GM12878 (cell line): ENCODE measurements at regions not wholly inside any gene's neighbourhood (a gene's known extent, or its start where the extent isn't known, plus 50 kb on each side); places are given as distances from the start of the nearest gene placed in this dataset.

Experiments
- ATAC-seq: fragments of 200-7000 bp; cut with Tn5 transposase; 3 replicates; pipeline ENCODE4 v1.9.1; 2020; ENCODE audit warnings: mild to moderate bottlenecking, moderate library complexity
- BruUV-seq: library from RNA; stranded (reverse); fragments of 400-500 nt; replicated peaks from 2 replicates; lab custom pipeline; 2021; lab: Mats Ljungman, UMichigan
- CTCF ChIA-PET: fragments of 300-600 bp; sonication (Branson Sonifier 250); formaldehyde crosslinking; extraction: SDS; loops from one replicate; lab custom pipeline; 2021; ENCODE audit warnings: inconsistent platforms; lab: Yijun Ruan, JAX
- POLR2A ChIA-PET: fragments of 350-600 bp; formaldehyde crosslinking; extraction: SDS; loops from one replicate; lab custom pipeline; 2021; ENCODE audit warnings: inconsistent platforms; lab: Charles Lee
- RAD21 ChIA-PET: fragments of 300-600 bp; sonication (Branson Sonifier 250); formaldehyde crosslinking; loops from one replicate; lab custom pipeline; 2023; ENCODE audit warnings: antibody characterized with exemption; ENCODE audit not compliant: unreplicated experiment; lab: Charles Lee
- SMC1A ChIA-PET: fragments of 300-600 bp; sonication (Branson Sonifier 250); formaldehyde crosslinking; loops from one replicate; lab custom pipeline; 2023; ENCODE audit not compliant: unreplicated experiment, uncharacterized antibody; lab: Charles Lee
- DNase-seq: peaks from one replicate; pipeline ENCODE4 v3.0.0-alpha.2; 2011; ENCODE audit warnings: low read depth, low spot score
- FAIRE-seq: peaks from 3 replicates; lab custom pipeline; 2011; peaks lifted over from hg19 to GRCh38; lab: Jason Lieb, UNC
- H2AFZ ChIP-seq: 2 replicates; pipeline ENCODE4 v1.6.0; 2011; ENCODE audit warnings: low read depth, low read length, control low read depth; ENCODE audit not compliant: control insufficient read depth
- H3K27ac ChIP-seq: 2 replicates; pipeline ENCODE4 v1.5.1; 2011; ENCODE audit warnings: control low read depth; ENCODE audit not compliant: control insufficient read depth, insufficient read depth
- H3K27me3 ChIP-seq, 2 experiments: replicated peaks in 1 of 2; 2 replicates each; pipeline versions ENCODE4 v1.6.0 to v1.6.1; 2011; ENCODE audit warnings: low read length in 1 of 2; ENCODE audit not compliant: control insufficient read depth in 2 of 2, insufficient read depth in 2 of 2
- H3K36me3 ChIP-seq, 2 experiments: 2 replicates each; pipeline ENCODE4 v1.5.1; 2011; ENCODE audit warnings: low read length in 1 of 2; ENCODE audit not compliant: control insufficient read depth in 2 of 2, insufficient read depth in 2 of 2
- H3K4me1 ChIP-seq: 2 replicates; pipeline ENCODE4 v1.6.1; 2011; ENCODE audit warnings: mild to moderate bottlenecking, low read length, moderate library complexity, mixed read lengths; ENCODE audit not compliant: control insufficient read depth, insufficient read depth
- H3K4me2 ChIP-seq: 2 replicates; pipeline ENCODE4 v1.6.0; 2011; ENCODE audit warnings: control low read depth; ENCODE audit not compliant: control insufficient read depth, insufficient read depth
- H3K4me3 ChIP-seq: fragments of 200-600 bp; sonication (generic); 2 replicates; pipeline ENCODE4 v1.5.1; 2016
- H3K79me2 ChIP-seq: 2 replicates; pipeline ENCODE4 v1.6.0; 2011; ENCODE audit warnings: low read length; ENCODE audit not compliant: control insufficient read depth, insufficient read depth
- H3K9ac ChIP-seq: 2 replicates; pipeline ENCODE4 v1.8.0; 2011; ENCODE audit warnings: low read length, control low read depth, mixed read lengths; ENCODE audit not compliant: control insufficient read depth, insufficient read depth
- H3K9me3 ChIP-seq: replicated peaks from 3 replicates; pipeline ENCODE4 v1.5.1; 2011; ENCODE audit warnings: mild to moderate bottlenecking, low read length; ENCODE audit not compliant: control insufficient read depth, insufficient read depth
- H4K20me1 ChIP-seq: 2 replicates; pipeline ENCODE4 v1.6.0; 2011; ENCODE audit not compliant: control insufficient read depth, insufficient read depth
- BHLHE40 ChIP-seq, 2 experiments: fragments of 450-650 bp in 1 of 2; IDR thresholded peaks; 2 replicates each; pipeline ENCODE4 v1.6.1; 2011 to 2017; ENCODE audit warnings: low read depth in 2 of 2, borderline replicate concordance in 1 of 2, improper control_type of control experiment in 1 of 2, low read length in 1 of 2, mild to moderate bottlenecking in 1 of 2
- CEBPZ ChIP-seq: fragments of 150-350 bp; IDR thresholded peaks from 2 replicates; pipeline ENCODE4 v1.6.1; 2016; ENCODE audit warnings: low read depth, low read length
- HSF1 ChIP-seq: fragments of 150-350 bp; IDR thresholded peaks from 2 replicates; pipeline ENCODE4 v1.6.1; 2014; ENCODE audit warnings: mild to moderate bottlenecking, low read depth, low read length
- IKZF1 ChIP-seq: fragments of 450-650 bp; conservative IDR thresholded peaks from 2 replicates; pipeline ENCODE4 v1.6.1; 2017; ENCODE audit warnings: antibody characterized with exemption, mild to moderate bottlenecking
- MLLT1 ChIP-seq: fragments of 450-650 bp; IDR thresholded peaks from 2 replicates; pipeline ENCODE4 v1.6.1; 2016; ENCODE audit warnings: mild to moderate bottlenecking
- MTA2 ChIP-seq: fragments of 450-650 bp; IDR thresholded peaks from 2 replicates; pipeline ENCODE4 v1.6.1; 2016; ENCODE audit warnings: low read depth, mild to moderate bottlenecking, moderate library complexity
- MXI1 ChIP-seq: fragments of 150-350 bp; IDR thresholded peaks from 2 replicates; pipeline ENCODE4 v1.6.1; 2011; ENCODE audit warnings: low read depth, mild to moderate bottlenecking, inconsistent platforms, low read length, improper control_type of control experiment
- POLR2AphosphoS2 ChIP-seq: IDR thresholded peaks from 2 replicates; pipeline ENCODE4 v1.6.1; 2011; ENCODE audit warnings: low read depth, mild to moderate bottlenecking, low read length, improper control_type of control experiment, moderate library complexity
- TCF3 ChIP-seq: IDR thresholded peaks from 2 replicates; pipeline ENCODE4 v1.6.1; 2012; ENCODE audit warnings: low read depth, mild to moderate bottlenecking, low read length, borderline replicate concordance; ENCODE audit not compliant: insufficient read depth
- WGBS: methylation state at CpG from one replicate; pipeline ENCODE4 v1.1.6; 2016; ENCODE audit warnings: low lambda C conversion rate; ENCODE audit not compliant: insufficient replicate concordance, insufficient coverage; ENCODE audit errors: missing lambda C conversion rate; 5-methylcytosine and 5-hydroxymethylcytosine counted together
- in situ Hi-C: fragments of 300-500 bp; cut with MboI; formaldehyde crosslinking; loops from 9 replicates; pipeline ENCODE4 v1.14.3; 2018; ENCODE audit warnings: mixed read lengths
- intact Hi-C: fragments of 100-400 bp; cut with micrococcal nuclease; formaldehyde crosslinking; loops from one replicate; pipeline ENCODE4 v1.14.2; 2022; ENCODE audit not compliant: unreplicated experiment

- Histone ChIP-seq H3K9ac (no peak overlapping the region), H3K79me2 (no peaks in the 10 kb centered on the region), H3K27ac (no peak overlapping the region), H3K27me3 (peaks cover 2 to 11% of the 10 kb centered on the region in 2 experiments; a peak in 3 of 4 replicates), H3K4me1 (no peaks in the 10 kb centered on the region), H3K9me3 (no peaks in the 10 kb centered on the region), H2AFZ (no peak overlapping the region)
- no TSS peak for BruUV-seq
- CTCF ChIA-PET, result interaction anchor here (1.2 kb wide), 1 partner anchor 160 kb away, joined by 3 read pairs; no protein-coding TSS in a partner anchor
- intact Hi-C loops, result no loop called here
- no peak for ATAC-seq
- WGBS, result 60% methylated on average over 10 of the region's 10 CpGs
- no peak for FAIRE-seq
- POLR2A ChIA-PET, result no interaction called here
- RAD21 ChIA-PET, result no interaction called here
- TF ChIP-seq MXI1, result no peak
- no peak for TF ChIP-seq HSF1
- no peak for TF ChIP-seq BHLHE40 (IDR thresholded peaks at IDR 0.05; ENCODE audit: borderline replicate concordance in 1 of 2, low read depth in 2 of 2, low read length in 1 of 2)
- TF ChIP-seq, all 136 proteins: peak for 0
- in situ Hi-C loops, result no loop called here
- no peaks in the 10 kb centered on the region for H4K20me1 ChIP-seq
- SMC1A ChIA-PET, result interaction anchor here (0.7 kb wide), 1 partner anchor 59 kb away, joined by 3 read pairs; no protein-coding TSS in a partner anchor
- no peak overlapping the region for H3K4me2 ChIP-seq
- no peak overlapping the region for H3K4me3 ChIP-seq
- H3K36me3 ChIP-seq, result no peaks in the 10 kb centered on the region
- no peak for DNase-seq
Observed at GRCh38 chr2:15819562-15820256, 120.6 kb upstream of the MYCN start.

GRCh38 chr2:15820257-15820566, 120.1 kb upstream of the MYCN start:
- no peak for DNase-seq
- Histone ChIP-seq H3K4me1 (no peaks in the 10 kb centered on the region), H3K27ac (no peak overlapping the region), H3K4me2 (no peak overlapping the region), H3K9me3 (no peaks in the 10 kb centered on the region), H3K27me3 (peaks cover 2 to 11% of the 10 kb centered on the region in 2 experiments; a peak in 3 of 4 replicates), H2AFZ (no peak overlapping the region), H4K20me1 (no peaks in the 10 kb centered on the region), H3K36me3 (no peaks in the 10 kb centered on the region), H3K9ac (no peak overlapping the region), H3K79me2 (no peaks in the 10 kb centered on the region), H3K4me3 (no peak overlapping the region)
- RAD21 ChIA-PET, result no interaction called here
- WGBS, result 39% methylated on average over 7 of the region's 7 CpGs
- POLR2A ChIA-PET, result no interaction called here
- no peak for FAIRE-seq
- intact Hi-C loops, result no loop called here
- in situ Hi-C loops, result no loop called here
- ATAC-seq, result no peak
- no TSS peak for BruUV-seq
- CTCF ChIA-PET, result interaction anchor here (1.2 kb wide), 1 partner anchor 160 kb away, joined by 3 read pairs; no protein-coding TSS in a partner anchor
- SMC1A ChIA-PET, result no interaction called here
- no peak for TF ChIP-seq MTA2
- TF ChIP-seq POLR2AphosphoS2, result no peak
- no peak for TF ChIP-seq CEBPZ
- no peak for TF ChIP-seq IKZF1
- TF ChIP-seq TCF3, result no peak
- TF ChIP-seq MLLT1, result no peak
